Mucosa of stomach (tissue), 1 donor: ENCODE measurements at regions not wholly inside any gene's neighbourhood (a gene's known extent, or its start where the extent isn't known, plus 50 kb on each side); places are given as distances from the start of the nearest gene placed in this dataset.

Experiments
- H3K27me3 ChIP-seq: one replicate; pipeline ENCODE4 v1.7.0; 2013; ENCODE audit warnings: mild to moderate bottlenecking, low read length; ENCODE audit not compliant: control insufficient read depth, insufficient read depth
- H3K36me3 ChIP-seq: one replicate; pipeline ENCODE4 v1.7.0; 2013; ENCODE audit warnings: low read length; ENCODE audit not compliant: control insufficient read depth, insufficient read depth
- H3K4me1 ChIP-seq: one replicate; pipeline ENCODE4 v1.7.0; 2013; ENCODE audit warnings: mild to moderate bottlenecking, low read length; ENCODE audit not compliant: control insufficient read depth, insufficient read depth
- H3K4me3 ChIP-seq: one replicate; pipeline ENCODE4 v1.7.0; 2013; ENCODE audit warnings: low read length
- H3K9ac ChIP-seq: one replicate; pipeline ENCODE4 v1.7.0; 2013; ENCODE audit warnings: mild to moderate bottlenecking, low read length, moderate library complexity
- H3K9me3 ChIP-seq: one replicate; pipeline ENCODE4 v1.7.0; 2013; ENCODE audit warnings: mild to moderate bottlenecking, low read length, moderate library complexity; ENCODE audit not compliant: control insufficient read depth
- donor health status: Pancreatic carcinoma.

DNA sequence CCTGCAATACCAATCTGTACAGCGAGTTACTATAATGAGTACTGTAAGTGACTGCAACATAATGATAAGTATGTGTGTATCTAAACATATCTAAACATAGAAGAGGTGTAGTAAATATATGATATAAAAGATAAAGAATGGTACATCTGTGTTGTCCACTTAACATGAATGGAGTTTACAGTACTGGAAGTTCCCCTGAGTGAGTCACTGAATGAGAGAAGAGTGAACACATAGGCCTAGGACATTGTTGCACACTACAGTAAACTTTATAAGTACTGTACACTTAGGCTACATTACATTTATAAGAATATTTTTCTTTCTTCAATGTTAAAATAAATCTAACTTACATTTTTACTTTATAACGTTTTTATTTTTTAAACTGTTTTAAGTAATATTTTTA is 380.4 kb downstream of the MMUT start:
- no peaks in the 10 kb centered on the region for H3K4me1 ChIP-seq
- H3K9me3 ChIP-seq = no peaks in the 10 kb centered on the region
- no peak overlapping the region for H3K4me3 ChIP-seq
- H3K9ac ChIP-seq = no peak overlapping the region
- no peaks in the 10 kb centered on the region for H3K36me3 ChIP-seq
- H3K27me3 ChIP-seq = no peaks in the 10 kb centered on the region

DNA sequence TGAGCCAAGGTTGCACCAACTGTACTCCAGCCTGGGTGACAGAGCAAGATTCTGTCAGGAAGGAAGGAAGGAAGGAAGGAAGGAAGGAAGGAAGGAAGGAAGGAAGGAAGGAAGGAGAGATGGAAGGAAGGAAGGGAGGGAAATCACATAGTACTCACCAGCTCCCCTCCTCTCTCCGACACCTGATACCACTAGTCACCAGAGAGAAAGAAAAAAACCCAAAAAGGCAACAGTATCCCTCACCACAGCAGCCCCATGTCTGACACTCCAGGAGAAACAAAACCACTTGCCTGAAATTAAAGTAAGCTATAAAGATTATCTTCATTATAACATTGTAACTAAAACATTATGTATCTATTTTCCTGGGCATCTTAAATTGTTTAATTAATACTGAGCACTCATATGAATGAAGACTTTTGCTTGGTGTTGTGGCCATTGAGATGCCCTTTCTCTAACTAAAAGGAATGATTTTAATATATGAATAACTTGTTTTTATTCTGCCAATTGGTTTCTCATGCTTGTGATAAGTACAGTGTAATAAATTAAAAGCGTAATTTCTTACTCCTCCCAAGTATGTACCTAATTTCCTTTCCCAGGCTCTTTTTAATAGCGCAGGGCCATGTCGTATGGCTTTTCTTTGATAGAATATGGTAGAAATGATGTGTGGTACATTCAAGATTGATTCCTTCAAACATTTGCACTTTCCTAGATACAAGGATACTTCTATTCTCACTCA is 390.0 kb downstream of the MMUT start:
- H3K27me3 ChIP-seq = no peaks in the 10 kb centered on the region
- no peaks in the 10 kb centered on the region for H3K4me1 ChIP-seq
- no peak overlapping the region for H3K4me3 ChIP-seq
- no peaks in the 10 kb centered on the region for H3K9me3 ChIP-seq
- no peak overlapping the region for H3K9ac ChIP-seq
- no peaks in the 10 kb centered on the region for H3K36me3 ChIP-seq

DNA sequence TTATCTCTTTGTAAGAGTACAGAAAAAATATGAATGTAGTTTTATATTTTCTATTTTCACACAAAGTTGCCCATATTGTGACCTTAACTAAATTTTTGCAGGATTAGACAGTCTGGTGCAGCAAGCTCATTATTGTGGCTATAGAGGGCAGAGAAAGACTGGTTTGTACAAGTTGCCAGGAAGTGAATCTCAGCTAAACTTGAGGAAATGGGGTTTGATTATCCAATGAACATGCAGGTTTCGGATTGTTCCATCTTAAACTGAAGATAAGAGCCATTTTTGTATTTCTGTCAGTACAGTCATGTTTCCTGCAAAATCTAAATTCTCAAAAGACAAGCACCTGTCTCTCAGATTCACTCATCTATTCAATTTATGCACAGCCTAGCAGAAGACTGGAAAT is 390.9 kb downstream of the MMUT start:
- no peaks in the 10 kb centered on the region for H3K9me3 ChIP-seq
- no peak overlapping the region for H3K4me3 ChIP-seq
- H3K4me1 ChIP-seq = no peaks in the 10 kb centered on the region
- no peaks in the 10 kb centered on the region for H3K27me3 ChIP-seq
- H3K36me3 ChIP-seq = no peaks in the 10 kb centered on the region
- H3K9ac ChIP-seq = no peak overlapping the region

DNA sequence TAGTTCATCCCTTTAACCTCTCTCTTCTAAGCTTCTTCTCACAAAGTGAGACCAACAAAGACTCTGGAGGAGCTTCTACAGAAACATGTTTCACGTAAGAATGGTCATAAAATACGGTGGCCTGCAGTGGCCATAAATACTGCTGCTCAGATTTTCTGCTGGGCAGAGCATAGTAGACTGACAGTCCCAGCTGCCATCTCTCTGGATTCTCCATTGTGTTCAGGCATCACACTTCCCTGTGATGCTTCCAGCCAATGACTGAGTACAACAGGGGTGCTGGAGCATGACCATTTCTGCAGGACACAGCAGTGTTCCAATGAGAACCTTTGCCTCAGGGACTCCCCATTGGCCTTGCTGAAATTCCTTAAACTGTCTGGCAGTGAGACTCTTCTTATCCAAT is 392.6 kb downstream of the MMUT start:
- Histone ChIP-seq H3K4me3 (no peak overlapping the region), H3K9ac (no peak overlapping the region), H3K36me3 (no peaks in the 10 kb centered on the region), H3K27me3 (no peaks in the 10 kb centered on the region), H3K4me1 (no peaks in the 10 kb centered on the region), H3K9me3 (no peaks in the 10 kb centered on the region)

DNA sequence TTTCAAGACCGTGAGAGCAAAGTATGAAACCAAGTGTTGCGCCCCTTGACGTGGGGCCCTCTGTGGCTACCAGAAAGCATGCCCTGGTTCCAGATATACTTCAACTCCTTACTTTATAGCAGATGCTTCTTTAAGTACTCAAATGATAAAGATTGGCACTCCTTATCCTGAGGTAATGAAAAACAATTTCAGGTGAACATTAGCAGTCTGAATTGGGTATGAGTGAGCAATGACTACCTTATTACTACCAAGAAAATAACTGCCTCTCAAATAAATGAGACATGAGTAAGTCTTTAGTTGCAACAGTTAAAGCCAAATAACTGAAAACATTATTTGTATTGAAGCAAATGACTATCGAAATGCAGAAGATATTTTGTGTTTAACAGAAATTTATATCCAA is 408.7 kb downstream of the MMUT start:
- H3K36me3 ChIP-seq = no peaks in the 10 kb centered on the region
- H3K9me3 ChIP-seq = no peaks in the 10 kb centered on the region
- H3K27me3 ChIP-seq = no peaks in the 10 kb centered on the region
- no peak overlapping the region for H3K9ac ChIP-seq
- no peaks in the 10 kb centered on the region for H3K4me1 ChIP-seq
- H3K4me3 ChIP-seq = no peak overlapping the region

DNA sequence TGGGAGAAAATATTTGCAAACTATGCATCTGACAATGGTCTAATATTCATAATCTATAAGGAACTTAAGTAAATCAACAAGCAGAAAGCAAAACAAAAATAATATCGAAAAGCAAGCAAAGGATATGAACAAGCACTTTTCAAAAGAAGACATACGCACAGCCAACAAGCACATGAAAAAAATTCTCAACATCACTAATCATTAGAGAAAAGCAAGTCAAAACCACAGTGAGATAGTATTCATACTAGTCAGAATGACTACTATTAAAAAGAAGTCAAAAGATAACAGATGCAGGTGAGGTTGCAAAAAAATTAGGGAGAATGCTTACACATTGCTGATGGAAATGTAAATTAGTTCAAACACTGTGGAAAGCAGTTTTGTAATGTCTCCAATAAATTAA is 410.2 kb downstream of the MMUT start:
- Histone ChIP-seq H3K9me3 (no peaks in the 10 kb centered on the region), H3K4me3 (no peak overlapping the region)

DNA sequence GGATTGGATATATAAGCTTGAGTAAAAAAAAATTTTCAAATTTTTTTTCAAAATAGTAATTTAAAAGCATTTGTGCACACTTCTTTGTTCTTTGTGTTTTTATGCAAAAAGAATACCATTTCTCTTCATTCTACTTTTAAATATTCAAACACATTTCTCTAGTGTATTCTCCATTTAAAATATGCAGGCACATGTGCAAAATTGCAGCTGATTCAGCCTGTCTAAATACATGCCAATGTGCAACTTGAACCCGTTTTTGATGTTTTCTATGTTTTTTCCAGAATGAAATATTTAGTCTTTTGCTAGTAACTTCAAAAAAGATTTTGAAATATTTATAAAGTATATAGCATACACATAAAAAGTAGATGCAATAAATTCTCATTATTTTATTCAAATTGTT is 411.8 kb downstream of the MMUT start:
- H3K36me3 ChIP-seq = no peaks in the 10 kb centered on the region
- no peaks in the 10 kb centered on the region for H3K27me3 ChIP-seq
- no peak overlapping the region for H3K4me3 ChIP-seq
- H3K9me3 ChIP-seq = no peaks in the 10 kb centered on the region
- no peaks in the 10 kb centered on the region for H3K4me1 ChIP-seq
- H3K9ac ChIP-seq = no peak overlapping the region

More for the DNA sequence above, 410.2 kb downstream of the MMUT start:
- H3K36me3 ChIP-seq = no peaks in the 10 kb centered on the region
- H3K9ac ChIP-seq = no peak overlapping the region
- H3K27me3 ChIP-seq = no peaks in the 10 kb centered on the region
- H3K4me1 ChIP-seq = no peaks in the 10 kb centered on the region

DNA sequence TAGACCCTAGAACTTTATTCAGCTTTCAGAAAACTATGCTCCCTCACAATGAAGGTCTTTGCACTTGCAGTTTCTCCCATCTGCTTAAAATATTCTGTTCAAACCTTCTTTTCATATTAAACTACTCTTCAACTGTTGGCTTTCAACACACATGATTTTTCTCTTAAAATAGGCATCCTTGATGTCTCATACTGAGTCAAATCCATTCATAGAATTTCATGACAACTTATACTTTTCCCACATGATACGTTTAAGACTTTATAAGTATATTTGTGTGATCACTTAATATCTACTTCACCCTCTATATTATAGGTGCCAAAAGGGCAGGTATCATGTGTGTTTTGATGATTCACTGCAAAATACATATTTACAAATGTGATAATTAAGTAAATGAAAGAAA is 412.5 kb downstream of the MMUT start:
- Histone ChIP-seq H3K4me1 (no peaks in the 10 kb centered on the region), H3K9me3 (no peaks in the 10 kb centered on the region), H3K27me3 (no peaks in the 10 kb centered on the region), H3K36me3 (no peaks in the 10 kb centered on the region), H3K9ac (no peak overlapping the region), H3K4me3 (no peak overlapping the region)

DNA sequence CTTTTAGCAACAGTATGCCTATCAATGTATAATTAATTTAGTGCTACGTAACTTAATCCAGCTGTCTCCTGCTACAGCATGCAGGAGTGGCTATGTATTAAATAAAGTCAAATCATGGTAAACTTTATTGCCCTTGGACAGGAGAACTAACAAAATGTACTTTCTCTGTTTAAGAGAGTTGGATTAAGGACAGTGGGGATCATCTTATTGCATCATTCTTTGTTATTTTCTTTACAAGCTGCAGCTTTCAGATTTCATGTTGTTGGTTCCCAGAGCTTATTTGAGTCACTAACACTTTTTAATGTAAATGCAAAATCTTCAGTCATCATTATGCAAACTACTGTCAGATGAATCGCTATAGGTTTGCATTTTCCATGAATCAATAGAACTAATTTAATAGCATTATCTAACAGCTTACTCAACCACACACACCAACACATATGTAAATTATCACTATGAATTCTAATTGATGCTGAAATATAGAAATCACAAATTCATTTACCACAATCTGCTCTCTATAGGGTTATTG is 424.7 kb downstream of the MMUT start:
- Histone ChIP-seq H3K4me1 (no peaks in the 10 kb centered on the region), H3K27me3 (no peaks in the 10 kb centered on the region)

DNA sequence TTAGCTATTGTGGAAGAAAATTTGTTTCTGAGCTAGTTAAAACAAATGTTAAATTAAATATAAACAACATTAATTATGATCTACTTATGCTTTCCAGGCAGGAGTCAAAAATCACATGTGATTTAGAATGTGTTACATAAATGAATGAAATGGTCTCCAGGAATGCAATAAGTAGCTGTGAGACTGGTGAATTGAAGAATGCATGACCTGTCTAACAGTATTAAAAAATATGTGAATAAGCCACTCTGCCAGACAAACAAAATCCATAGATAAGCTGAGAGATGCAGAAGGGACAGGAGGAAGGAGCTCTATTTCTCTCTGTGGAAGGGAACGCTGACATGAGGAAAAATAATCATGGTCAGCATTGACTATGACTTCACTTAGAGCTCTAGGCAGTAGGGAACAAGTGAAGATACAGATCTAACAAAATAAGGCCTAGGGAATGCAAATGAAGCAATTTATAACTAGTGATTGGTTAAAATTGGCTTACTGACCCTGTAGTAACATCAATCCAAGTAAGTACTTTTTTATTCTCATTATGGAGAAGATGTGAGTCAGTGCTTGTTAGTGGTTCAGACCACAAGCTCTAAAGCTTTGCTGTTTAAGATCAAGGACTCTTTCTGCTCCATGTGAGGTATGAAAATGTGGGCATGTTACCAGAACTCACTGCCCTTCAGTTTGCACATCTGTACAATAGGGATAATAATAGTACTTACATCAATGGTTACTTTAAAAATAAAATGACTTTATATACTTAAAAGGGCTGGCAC is 432.6 kb downstream of the MMUT start:
- Histone ChIP-seq H3K9ac (no peak overlapping the region), H3K36me3 (no peaks in the 10 kb centered on the region), H3K4me1 (no peaks in the 10 kb centered on the region), H3K4me3 (no peak overlapping the region), H3K9me3 (no peaks in the 10 kb centered on the region), H3K27me3 (no peaks in the 10 kb centered on the region)

More for the DNA sequence above, 424.7 kb downstream of the MMUT start:
- Histone ChIP-seq H3K9ac (no peak overlapping the region), H3K4me3 (no peak overlapping the region), H3K9me3 (no peaks in the 10 kb centered on the region), H3K36me3 (no peaks in the 10 kb centered on the region)

DNA sequence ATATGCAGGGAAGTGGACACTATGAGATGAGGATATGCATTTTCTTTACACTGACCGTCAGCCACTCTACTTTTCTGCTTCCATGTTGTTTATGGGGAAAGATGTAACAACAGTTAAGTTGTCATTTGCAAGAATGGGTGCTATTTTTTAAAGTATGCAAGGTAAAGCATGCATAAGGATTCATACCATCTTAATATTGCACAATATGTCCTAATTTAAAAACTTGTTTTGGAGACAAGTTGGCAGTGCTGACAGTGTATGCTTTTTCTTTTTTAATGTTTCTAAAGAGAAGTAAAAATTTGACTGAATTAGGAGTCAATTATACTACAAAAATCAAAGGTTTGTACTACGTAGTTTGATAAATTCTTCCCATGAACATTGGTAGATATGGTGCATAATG is 435.4 kb downstream of the MMUT start:
- Histone ChIP-seq H3K4me1 (no peaks in the 10 kb centered on the region), H3K36me3 (no peaks in the 10 kb centered on the region), H3K4me3 (no peak overlapping the region), H3K9ac (no peak overlapping the region), H3K9me3 (no peaks in the 10 kb centered on the region), H3K27me3 (no peaks in the 10 kb centered on the region)
